Uterus (tissue), 3 donors: ENCODE measurements at regions not wholly inside any gene's neighbourhood (a gene's known extent, or its start where the extent isn't known, plus 50 kb on each side); places are given as distances from the start of the nearest gene placed in this dataset.

Experiments used
- DNase-seq, 2 donors: peaks; one replicate each; pipeline ENCODE4 v3.0.0-alpha.2; 2019 to 2020
- H3K27ac ChIP-seq, 2 donors: fragments of 200-600 bp; sonication (generic); 1 replicate in 1 of 2; 2 replicates in 1 of 2; pipeline ENCODE4 v1.5.1; 2016 to 2018
- H3K27me3 ChIP-seq, 2 donors: fragments of 200-600 bp; sonication (generic); one replicate each; pipeline ENCODE4 v1.5.1; 2018 to 2019; ENCODE audit warnings: control low read depth in 1 of 2
- H3K36me3 ChIP-seq, 2 donors: fragments of 200-600 bp; sonication (generic); one replicate each; pipeline ENCODE4 v1.5.1; 2019; ENCODE audit warnings: control low read depth in 1 of 2
- H3K4me1 ChIP-seq, 2 donors: fragments of 200-600 bp; sonication (generic); one replicate each; pipeline ENCODE4 v1.5.1; 2018 to 2019; ENCODE audit warnings: control low read depth in 1 of 2
- H3K4me3 ChIP-seq, 2 donors: fragments of 200-600 bp; sonication (generic); 1 replicate in 1 of 2; 2 replicates in 1 of 2; pipeline ENCODE4 v1.5.1; 2018 to 2019; ENCODE audit warnings: mild to moderate bottlenecking in 1 of 2
- H3K9me3 ChIP-seq, 2 donors: fragments of 200-600 bp; sonication (generic); one replicate each; pipeline ENCODE4 v1.5.1; 2019; ENCODE audit warnings: control low read depth in 1 of 2
- POLR2A ChIP-seq, 2 donors: fragments of 450-650 bp; IDR thresholded peaks; one replicate each; pipeline ENCODE4 v1.6.1; 2016; ENCODE audit warnings: antibody characterized with exemption in 2 of 2, mild to moderate bottlenecking in 1 of 2, moderate library complexity in 1 of 2
- intact Hi-C: fragments of 100-400 bp; cut with DNase I; formaldehyde crosslinking; loops from one replicate; pipeline ENCODE4 v1.15.1; 2023; ENCODE audit warnings: low total_unique reads
- TF ChIP-seq, protein P1 (sequence below), 4 experiments: fragments of 200-600 bp in 2 of 4; fragments of 450-650 bp in 2 of 4; sonication (generic) in 2 of 4; IDR thresholded peaks; one replicate each; pipeline ENCODE4 v1.5.1; 2016 to 2019; ENCODE audit warnings: antibody characterized with exemption in 4 of 4, mild to moderate bottlenecking in 2 of 4, moderate library complexity in 1 of 4
- donor health status: DM: yes; HTN: yes; CAD: no.

DNA sequence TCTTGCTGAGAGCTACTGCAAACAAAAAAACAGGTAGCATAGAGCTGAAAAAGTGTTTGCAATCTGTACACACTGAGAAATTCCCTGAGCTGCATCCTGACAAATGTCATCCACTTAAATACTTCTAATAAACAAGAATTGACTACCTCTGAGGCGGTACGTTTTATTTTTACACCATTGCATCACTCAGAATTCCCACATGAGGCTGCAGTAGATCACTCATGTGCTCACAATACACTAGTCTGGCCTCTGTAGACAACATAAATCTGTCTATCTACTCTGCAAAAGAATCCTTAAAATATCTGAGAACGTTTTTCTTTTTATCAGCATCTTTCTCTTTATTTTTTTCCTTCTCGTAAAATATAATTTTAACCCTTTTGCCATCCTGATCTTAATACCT, 661.4 kb downstream of the EPHA7 start:
- Histone ChIP-seq H3K27me3 (no peaks in the 10 kb centered on the region), H3K4me1 (peaks cover 0 to 5% of the 10 kb centered on the region in 2 donors), H3K9me3 (no peaks in the 10 kb centered on the region), H3K36me3 (no peaks in the 10 kb centered on the region), H3K27ac (no peak overlapping the region), H3K4me3 (no peak overlapping the region)
- intact Hi-C loops, result no loop called here
- TF ChIP-seq POLR2A (IDR thresholded peaks at IDR 0.05), result no peak
- no peak for DNase-seq

DNA sequence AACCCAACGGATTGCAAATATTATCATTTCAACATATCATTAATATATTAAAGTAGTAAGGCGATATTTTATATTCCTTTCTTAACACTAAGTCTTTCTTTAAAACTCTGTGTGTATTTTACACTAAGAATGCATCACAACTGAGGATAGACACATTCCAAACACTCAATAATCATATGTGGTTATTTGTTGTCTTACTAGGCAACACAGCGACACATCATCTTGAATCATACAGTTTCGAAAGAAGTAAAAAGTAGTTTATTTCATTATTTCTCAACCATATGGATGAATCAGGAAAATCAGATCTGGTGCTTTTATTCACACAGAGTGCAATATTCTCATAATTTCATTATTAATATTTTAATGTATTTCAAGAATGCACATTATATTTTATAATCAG, 662.4 kb downstream of the EPHA7 start:
- Histone ChIP-seq H3K27me3 (no peaks in the 10 kb centered on the region), H3K4me1 (no peaks in the 10 kb centered on the region), H3K9me3 (peaks cover 0 to 7% of the 10 kb centered on the region in 2 donors), H3K27ac (no peak overlapping the region), H3K36me3 (no peaks in the 10 kb centered on the region), H3K4me3 (no peak overlapping the region)
- TF ChIP-seq, protein P1, sequence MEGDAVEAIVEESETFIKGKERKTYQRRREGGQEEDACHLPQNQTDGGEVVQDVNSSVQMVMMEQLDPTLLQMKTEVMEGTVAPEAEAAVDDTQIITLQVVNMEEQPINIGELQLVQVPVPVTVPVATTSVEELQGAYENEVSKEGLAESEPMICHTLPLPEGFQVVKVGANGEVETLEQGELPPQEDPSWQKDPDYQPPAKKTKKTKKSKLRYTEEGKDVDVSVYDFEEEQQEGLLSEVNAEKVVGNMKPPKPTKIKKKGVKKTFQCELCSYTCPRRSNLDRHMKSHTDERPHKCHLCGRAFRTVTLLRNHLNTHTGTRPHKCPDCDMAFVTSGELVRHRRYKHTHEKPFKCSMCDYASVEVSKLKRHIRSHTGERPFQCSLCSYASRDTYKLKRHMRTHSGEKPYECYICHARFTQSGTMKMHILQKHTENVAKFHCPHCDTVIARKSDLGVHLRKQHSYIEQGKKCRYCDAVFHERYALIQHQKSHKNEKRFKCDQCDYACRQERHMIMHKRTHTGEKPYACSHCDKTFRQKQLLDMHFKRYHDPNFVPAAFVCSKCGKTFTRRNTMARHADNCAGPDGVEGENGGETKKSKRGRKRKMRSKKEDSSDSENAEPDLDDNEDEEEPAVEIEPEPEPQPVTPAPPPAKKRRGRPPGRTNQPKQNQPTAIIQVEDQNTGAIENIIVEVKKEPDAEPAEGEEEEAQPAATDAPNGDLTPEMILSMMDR (IDR thresholded peaks at IDR 0.05), result no peak
- TF ChIP-seq POLR2A (IDR thresholded peaks at IDR 0.05), result no peak
- no peak for DNase-seq
- intact Hi-C loops, result no loop called here

- no peak for DNase-seq
These were observed 665.4 kb downstream of the EPHA7 start for GRCh38 chr6:92753956-92754355.

GRCh38 chr6:92752114-92752513, 667.2 kb downstream of the EPHA7 start:
- intact Hi-C loops, result no loop called here
- no peak overlapping the region for H3K27ac ChIP-seq
- DNase-seq, result no peak
- no peak overlapping the region for H3K4me3 ChIP-seq
- H3K4me1 ChIP-seq, result no peaks in the 10 kb centered on the region
- H3K9me3 ChIP-seq, result peaks cover 0 to 7% of the 10 kb centered on the region in 2 donors
- no peaks in the 10 kb centered on the region for H3K27me3 ChIP-seq
- no peak for TF ChIP-seq POLR2A (IDR thresholded peaks at IDR 0.05)
- TF ChIP-seq, protein P1 (IDR thresholded peaks at IDR 0.05), result no peak
- no peaks in the 10 kb centered on the region for H3K36me3 ChIP-seq

More at GRCh38 chr6:92753956-92754355, 665.4 kb downstream of the EPHA7 start:
- H3K27ac ChIP-seq, result no peak overlapping the region
- H3K27me3 ChIP-seq, result no peaks in the 10 kb centered on the region
- H3K4me1 ChIP-seq, result no peaks in the 10 kb centered on the region
- TF ChIP-seq, protein P1 (IDR thresholded peaks at IDR 0.05), result no peak
- TF ChIP-seq POLR2A (IDR thresholded peaks at IDR 0.05), result no peak
- H3K36me3 ChIP-seq, result no peaks in the 10 kb centered on the region
- intact Hi-C loops, result no loop called here
- no peak overlapping the region for H3K4me3 ChIP-seq
- peaks cover 0 to 7% of the 10 kb centered on the region in 2 donors for H3K9me3 ChIP-seq

DNA sequence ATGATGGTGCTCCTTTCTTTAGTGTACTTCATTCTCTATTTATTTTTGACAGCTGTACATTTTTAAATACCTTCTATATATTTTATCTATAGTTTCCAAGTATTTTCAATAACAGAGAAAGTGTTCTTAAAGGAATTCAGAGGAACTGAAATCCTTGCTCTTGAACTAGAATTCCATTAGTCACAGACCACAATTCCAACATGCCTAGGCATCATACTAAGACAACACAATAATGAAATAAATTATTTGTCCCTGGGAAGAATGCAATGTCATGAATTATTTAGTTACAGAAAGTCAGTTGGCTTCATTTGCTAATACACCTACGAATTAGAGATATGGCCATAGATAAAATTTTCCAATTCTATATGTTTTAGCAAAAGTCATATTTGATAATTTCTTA, 671.2 kb downstream of the EPHA7 start:
- intact Hi-C loops, result no loop called here
- no peaks in the 10 kb centered on the region for H3K4me1 ChIP-seq
- no peaks in the 10 kb centered on the region for H3K27me3 ChIP-seq
- TF ChIP-seq POLR2A (IDR thresholded peaks at IDR 0.05), result no peak
- TF ChIP-seq, protein P1 (IDR thresholded peaks at IDR 0.05), result no peak
- peaks cover 0 to 7% of the 10 kb centered on the region in 2 donors for H3K9me3 ChIP-seq
- DNase-seq, result no peak
- no peaks in the 10 kb centered on the region for H3K36me3 ChIP-seq
- no peak overlapping the region for H3K27ac ChIP-seq
- no peak overlapping the region for H3K4me3 ChIP-seq

GRCh38 chr6:92737983-92738382, 681.4 kb downstream of the EPHA7 start:
- no peak overlapping the region for H3K27ac ChIP-seq
- TF ChIP-seq, protein P1 (IDR thresholded peaks at IDR 0.05), result no peak
- no peak for TF ChIP-seq POLR2A (IDR thresholded peaks at IDR 0.05)
- no peaks in the 10 kb centered on the region for H3K9me3 ChIP-seq
- H3K36me3 ChIP-seq, result no peaks in the 10 kb centered on the region
- H3K4me3 ChIP-seq, result no peak overlapping the region
- H3K27me3 ChIP-seq, result no peaks in the 10 kb centered on the region
- intact Hi-C loops, result no loop called here
- H3K4me1 ChIP-seq, result no peaks in the 10 kb centered on the region
- DNase-seq, result no peak
